ENCODE measurements at regions not wholly inside any gene's neighbourhood (a gene's known extent, or its start where the extent isn't known, plus 50 kb on each side); places are given as distances from the start of the nearest gene placed in this dataset.

DNA sequence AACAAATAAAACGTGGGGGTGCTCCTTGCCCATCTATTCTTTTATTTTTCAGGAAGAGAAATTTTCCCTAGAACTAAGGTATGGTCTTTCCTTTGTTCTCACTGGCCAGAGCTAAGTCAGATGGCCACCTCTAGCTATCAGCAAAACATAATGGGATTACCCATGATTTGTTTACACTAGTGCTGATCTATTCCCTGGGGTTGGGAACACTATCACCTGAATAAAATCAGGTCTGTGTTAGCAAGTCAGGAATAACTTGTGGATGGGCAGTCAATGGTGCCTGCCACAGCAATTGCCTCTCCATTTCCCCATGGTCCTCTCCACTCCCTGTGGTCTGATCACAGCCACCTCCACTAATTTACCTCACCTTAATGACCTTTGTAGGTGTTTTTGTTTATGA is 181.7 kb upstream of the CADPS start:
- Histone ChIP-seq H2BK120ac (ENCODE audit: low read depth, low read length) (no peak overlapping the region), H3K4me3 (ENCODE audit: low read length) (no peak overlapping the region), H3K56ac (ENCODE audit: low read length) (no peak overlapping the region), H3K27me3 (ENCODE audit: insufficient read depth, low read length, poor library complexity) (no peaks in the 10 kb centered on the region), H3K27ac (ENCODE audit: low read depth, low read length) (no peak overlapping the region), H3K4me2 (ENCODE audit: low read length) (no peak overlapping the region), H3K79me1 (ENCODE audit: low read length) (no peaks in the 10 kb centered on the region), H4K8ac (ENCODE audit: low read depth, low read length) (no peak overlapping the region), H2AK5ac (ENCODE audit: low read length) (no peak overlapping the region), H3K23ac (ENCODE audit: low read length) (no peak overlapping the region), H2BK15ac (replicated peaks; ENCODE audit: low read depth) (no peak overlapping the region), H3K36me3 (ENCODE audit: control insufficient read depth, insufficient read depth, low read length) (no peaks in the 10 kb centered on the region), H3K79me2 (ENCODE audit: control insufficient read depth, insufficient read depth, low read length) (no peaks in the 10 kb centered on the region), H3K18ac (ENCODE audit: low read length) (no peak overlapping the region), H3K4ac (ENCODE audit: low read depth, low read length) (no peak overlapping the region), H3K4me1 (ENCODE audit: control insufficient read depth, low read depth, low read length) (peaks cover 2% of the 10 kb centered on the region), H2BK5ac (ENCODE audit: low read length) (no peak overlapping the region), H4K5ac (ENCODE audit: low read length) (no peak overlapping the region), H3K9ac (ENCODE audit: low read length) (no peak overlapping the region)
- WGBS (ENCODE audit: extremely low coverage, insufficient coverage, low lambda C conversion rate), result no CpG with 5 or more reads among the region's 1 CpG
- peak; percentile 78 for DNase-seq

DNA sequence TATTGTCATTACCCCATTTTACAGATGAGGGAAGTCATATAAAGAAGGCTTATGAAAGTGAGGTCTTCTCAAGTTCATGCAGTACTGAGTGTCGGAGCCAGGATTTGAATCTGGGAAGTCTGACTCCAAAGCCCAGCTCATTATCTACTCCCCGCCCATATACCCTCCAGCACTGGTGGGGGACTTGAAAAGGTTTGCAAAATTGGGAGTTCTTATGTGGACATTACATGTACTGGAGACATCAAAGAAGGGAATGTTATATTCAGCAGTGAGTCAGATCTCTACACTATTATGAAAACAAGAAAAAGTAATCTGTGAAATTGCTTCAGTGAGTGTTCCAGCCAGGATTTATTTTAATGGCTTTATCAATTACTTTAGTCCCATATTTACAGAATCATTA is 185.2 kb upstream of the CADPS start:
- no peak overlapping the region for H2AK5ac ChIP-seq (ENCODE audit: low read length)
- H3K4me3 ChIP-seq (ENCODE audit: low read length), result no peak overlapping the region
- no peaks in the 10 kb centered on the region for H3K79me1 ChIP-seq (ENCODE audit: low read length)
- H3K27me3 ChIP-seq (ENCODE audit: insufficient read depth, low read length, poor library complexity), result no peaks in the 10 kb centered on the region
- DNase-seq, result no peak
- H3K4ac ChIP-seq (ENCODE audit: low read depth, low read length), result no peak overlapping the region
- no peak overlapping the region for H4K5ac ChIP-seq (ENCODE audit: low read length)
- H3K9ac ChIP-seq (ENCODE audit: low read length), result no peak overlapping the region
- H3K23ac ChIP-seq (ENCODE audit: low read length), result no peak overlapping the region
- no CpG with 5 or more reads among the region's 2 CpGs for WGBS (ENCODE audit: extremely low coverage, insufficient coverage, low lambda C conversion rate)
- no peak overlapping the region for H3K27ac ChIP-seq (ENCODE audit: low read depth, low read length)
- no peak overlapping the region for H2BK5ac ChIP-seq (ENCODE audit: low read length)
- H3K4me2 ChIP-seq (ENCODE audit: low read length), result no peak overlapping the region
- H2BK15ac ChIP-seq (replicated peaks; ENCODE audit: low read depth), result no peak overlapping the region
- H4K8ac ChIP-seq (ENCODE audit: low read depth, low read length), result no peak overlapping the region
- no peak overlapping the region for H2BK120ac ChIP-seq (ENCODE audit: low read depth, low read length)
- H3K36me3 ChIP-seq (ENCODE audit: control insufficient read depth, insufficient read depth, low read length), result no peaks in the 10 kb centered on the region
- no peak overlapping the region for H3K18ac ChIP-seq (ENCODE audit: low read length)
- H3K4me1 ChIP-seq (ENCODE audit: control insufficient read depth, low read depth, low read length), result peaks cover 2% of the 10 kb centered on the region
- H3K56ac ChIP-seq (ENCODE audit: low read length), result no peak overlapping the region
- no peaks in the 10 kb centered on the region for H3K79me2 ChIP-seq (ENCODE audit: control insufficient read depth, insufficient read depth, low read length)

DNA sequence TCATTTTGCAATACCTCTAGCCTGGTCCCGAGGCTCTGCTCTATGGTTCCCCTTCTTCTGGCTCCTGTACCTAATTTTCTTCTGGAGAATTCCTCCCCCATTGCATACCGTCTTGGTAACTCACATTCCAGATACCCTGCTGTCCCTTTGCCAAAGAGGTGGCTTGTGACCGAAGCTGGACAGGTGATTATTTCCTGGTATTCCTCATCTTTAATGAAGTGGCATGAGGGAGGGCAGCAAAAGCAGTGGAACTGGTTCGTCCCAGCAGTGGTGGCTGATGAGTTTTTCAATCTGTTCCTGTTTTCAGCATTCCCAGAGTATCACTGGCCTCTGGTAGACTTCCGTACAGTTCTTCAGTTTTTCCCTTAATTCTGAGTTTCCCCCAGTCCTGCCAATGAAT is 186.2 kb upstream of the CADPS start:
- no peak overlapping the region for H3K56ac ChIP-seq (ENCODE audit: low read length)
- H3K23ac ChIP-seq (ENCODE audit: low read length), result no peak overlapping the region
- H3K27ac ChIP-seq (ENCODE audit: low read depth, low read length), result no peak overlapping the region
- no peak overlapping the region for H3K4ac ChIP-seq (ENCODE audit: low read depth, low read length)
- H3K27me3 ChIP-seq (ENCODE audit: insufficient read depth, low read length, poor library complexity), result no peaks in the 10 kb centered on the region
- no peak overlapping the region for H4K5ac ChIP-seq (ENCODE audit: low read length)
- no peak overlapping the region for H2AK5ac ChIP-seq (ENCODE audit: low read length)
- H3K79me2 ChIP-seq (ENCODE audit: control insufficient read depth, insufficient read depth, low read length), result no peaks in the 10 kb centered on the region
- H2BK5ac ChIP-seq (ENCODE audit: low read length), result no peak overlapping the region
- no peak overlapping the region for H2BK120ac ChIP-seq (ENCODE audit: low read depth, low read length)
- no peak for DNase-seq
- no peak overlapping the region for H3K4me2 ChIP-seq (ENCODE audit: low read length)
- H3K4me3 ChIP-seq (ENCODE audit: low read length), result no peak overlapping the region
- no peaks in the 10 kb centered on the region for H3K79me1 ChIP-seq (ENCODE audit: low read length)
- no CpG with 5 or more reads among the region's 5 CpGs for WGBS (ENCODE audit: extremely low coverage, insufficient coverage, low lambda C conversion rate)
- H3K4me1 ChIP-seq (ENCODE audit: control insufficient read depth, low read depth, low read length), result peaks cover 2% of the 10 kb centered on the region
- no peak overlapping the region for H3K9ac ChIP-seq (ENCODE audit: low read length)
- H2BK15ac ChIP-seq (replicated peaks; ENCODE audit: low read depth), result no peak overlapping the region
- H3K36me3 ChIP-seq (ENCODE audit: control insufficient read depth, insufficient read depth, low read length), result no peaks in the 10 kb centered on the region
- H4K8ac ChIP-seq (ENCODE audit: low read depth, low read length), result no peak overlapping the region
- no peak overlapping the region for H3K18ac ChIP-seq (ENCODE audit: low read length)

DNA sequence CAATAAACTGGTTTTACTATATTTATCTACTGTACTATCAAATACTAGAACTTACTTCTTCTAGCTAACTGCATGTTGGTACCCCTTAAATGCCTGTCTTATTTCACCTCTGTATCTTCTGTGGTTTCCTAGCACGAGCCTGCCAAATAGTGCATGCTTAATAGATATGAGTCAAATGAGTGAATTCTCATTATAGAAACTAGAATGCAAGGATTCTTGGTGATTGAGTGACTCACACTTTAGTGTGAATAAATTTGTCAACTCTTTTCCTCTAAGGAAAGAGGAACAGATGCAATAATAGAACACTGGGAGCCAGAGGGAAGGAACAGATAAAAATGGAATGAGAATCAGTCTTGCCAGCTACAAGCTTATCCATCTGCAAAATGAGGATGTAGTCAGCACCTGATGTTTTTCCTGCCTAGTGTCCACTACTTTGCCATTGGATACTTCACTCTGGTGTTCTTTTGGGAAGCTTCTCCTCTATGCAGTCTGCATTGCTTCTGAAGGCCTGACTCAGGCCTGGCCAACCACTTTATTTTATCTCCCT is 189.1 kb upstream of the CADPS start:
- WGBS (ENCODE audit: extremely low coverage, insufficient coverage, low lambda C conversion rate), result no CpG with 5 or more reads among the region's 1 CpG

DNA sequence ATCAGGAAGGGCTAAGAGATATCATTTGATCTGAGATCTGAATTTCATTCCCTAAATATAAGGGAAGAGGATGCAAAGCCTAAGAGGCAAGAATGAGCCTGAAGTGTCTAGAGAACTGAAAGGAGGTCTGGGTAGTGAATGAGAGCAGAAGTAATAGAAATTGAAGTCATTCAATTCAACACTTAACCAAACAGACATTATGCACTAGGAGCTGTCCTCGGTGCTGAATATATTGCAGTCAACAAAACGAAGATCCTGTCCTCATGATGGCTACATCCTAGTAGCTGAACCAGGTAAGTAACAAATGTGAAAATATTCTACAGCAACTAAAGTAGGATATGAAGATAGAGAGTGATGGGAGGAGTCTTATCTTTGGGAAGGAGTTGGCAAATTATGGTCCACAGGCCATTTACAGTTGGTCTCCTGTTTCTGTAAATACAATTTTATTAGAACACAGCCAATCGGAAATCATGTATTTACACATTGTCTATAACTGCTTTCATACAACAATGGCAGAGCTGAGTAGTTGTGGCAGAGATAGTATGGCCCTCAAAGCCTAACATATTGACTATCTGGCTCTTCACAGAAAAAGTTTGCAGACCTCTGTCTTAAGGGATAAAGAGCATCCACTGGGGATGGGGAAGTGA is 192.9 kb upstream of the CADPS start:
- H2BK120ac ChIP-seq (ENCODE audit: low read depth, low read length), result no peak overlapping the region
- H4K8ac ChIP-seq (ENCODE audit: low read depth, low read length), result no peak overlapping the region
- H4K5ac ChIP-seq (ENCODE audit: low read length), result no peak overlapping the region
- no peak overlapping the region for H2AK5ac ChIP-seq (ENCODE audit: low read length)
- no peaks in the 10 kb centered on the region for H3K79me2 ChIP-seq (ENCODE audit: control insufficient read depth, insufficient read depth, low read length)
- H3K36me3 ChIP-seq (ENCODE audit: control insufficient read depth, insufficient read depth, low read length), result no peaks in the 10 kb centered on the region
- no peak overlapping the region for H3K23ac ChIP-seq (ENCODE audit: low read length)
- no CpG with 5 or more reads among the region's 3 CpGs for WGBS (ENCODE audit: extremely low coverage, insufficient coverage, low lambda C conversion rate)
- H3K79me1 ChIP-seq (ENCODE audit: low read length), result no peaks in the 10 kb centered on the region
- no peak overlapping the region for H3K9ac ChIP-seq (ENCODE audit: low read length)
- no peaks in the 10 kb centered on the region for H3K4me1 ChIP-seq (ENCODE audit: control insufficient read depth, low read depth, low read length)
- H3K18ac ChIP-seq (ENCODE audit: low read length), result no peak overlapping the region
- H3K56ac ChIP-seq (ENCODE audit: low read length), result no peak overlapping the region
- H3K4ac ChIP-seq (ENCODE audit: low read depth, low read length), result no peak overlapping the region
- no peak overlapping the region for H2BK15ac ChIP-seq (replicated peaks; ENCODE audit: low read depth)
- H3K27me3 ChIP-seq (ENCODE audit: insufficient read depth, low read length, poor library complexity), result no peaks in the 10 kb centered on the region
- H3K27ac ChIP-seq (ENCODE audit: low read depth, low read length), result no peak overlapping the region
- DNase-seq, result peak; percentile 75
- H3K4me2 ChIP-seq (ENCODE audit: low read length), result no peak overlapping the region
- H2BK5ac ChIP-seq (ENCODE audit: low read length), result no peak overlapping the region
- H3K4me3 ChIP-seq (ENCODE audit: low read length), result no peak overlapping the region

More for the DNA sequence above, 189.1 kb upstream of the CADPS start:
- H3K27ac ChIP-seq (ENCODE audit: low read depth, low read length), result no peak overlapping the region
- no peaks in the 10 kb centered on the region for H3K36me3 ChIP-seq (ENCODE audit: control insufficient read depth, insufficient read depth, low read length)
- no peak overlapping the region for H2AK5ac ChIP-seq (ENCODE audit: low read length)
- no peak overlapping the region for H2BK5ac ChIP-seq (ENCODE audit: low read length)
- H4K5ac ChIP-seq (ENCODE audit: low read length), result no peak overlapping the region
- H3K4me3 ChIP-seq (ENCODE audit: low read length), result no peak overlapping the region
- no peak overlapping the region for H3K4me2 ChIP-seq (ENCODE audit: low read length)
- no peaks in the 10 kb centered on the region for H3K27me3 ChIP-seq (ENCODE audit: insufficient read depth, low read length, poor library complexity)
- no peaks in the 10 kb centered on the region for H3K4me1 ChIP-seq (ENCODE audit: control insufficient read depth, low read depth, low read length)
- no peak overlapping the region for H3K9ac ChIP-seq (ENCODE audit: low read length)
- no peak overlapping the region for H2BK120ac ChIP-seq (ENCODE audit: low read depth, low read length)
- no peak overlapping the region for H3K56ac ChIP-seq (ENCODE audit: low read length)
- no peak overlapping the region for H3K23ac ChIP-seq (ENCODE audit: low read length)
- H3K79me1 ChIP-seq (ENCODE audit: low read length), result no peaks in the 10 kb centered on the region
- no peak overlapping the region for H2BK15ac ChIP-seq (replicated peaks; ENCODE audit: low read depth)
- no peak overlapping the region for H3K18ac ChIP-seq (ENCODE audit: low read length)
- no peak overlapping the region for H4K8ac ChIP-seq (ENCODE audit: low read depth, low read length)
- no peaks in the 10 kb centered on the region for H3K79me2 ChIP-seq (ENCODE audit: control insufficient read depth, insufficient read depth, low read length)
- no peak for DNase-seq
- H3K4ac ChIP-seq (ENCODE audit: low read depth, low read length), result no peak overlapping the region

Measured in mesendoderm (in vitro differentiated cells).